HCT116 (cell line): ENCODE measurements at regions not wholly inside any gene's neighbourhood (a gene's known extent, or its start where the extent isn't known, plus 50 kb on each side); places are given as distances from the start of the nearest gene placed in this dataset.

ENCODE experiments used
- ATAC-seq: fragments of 200-7000 bp; cut with Tn5 transposase; 2 replicates; pipeline ENCODE4 v1.9.1; 2020; ENCODE audit warnings: mild to moderate bottlenecking, moderate library complexity
- BruUV-seq: library from RNA; stranded (reverse); fragments of 400-500 nt; replicated peaks from 2 replicates; lab custom pipeline; 2021; lab: Mats Ljungman, UMichigan
- CTCF ChIA-PET: fragments of 300-600 bp; sonication (Branson Sonifier 250); formaldehyde crosslinking; loops from one replicate; lab custom pipeline; 2021; ENCODE audit warnings: antibody characterized with exemption; lab: Charles Lee
- POLR2A ChIA-PET: fragments of 300-600, 350-600 bp; sonication (Branson Sonifier 250); formaldehyde crosslinking; loops from one replicate; lab custom pipeline; 2021; ENCODE audit warnings: antibody characterized with exemption; lab: Charles Lee
- RAD21 ChIA-PET, 2 experiments: fragments of 300-600 bp; sonication (Branson Sonifier 250); formaldehyde crosslinking; loops; one replicate each; lab custom pipeline; 2023; ENCODE audit warnings: low total read pairs in 2 of 2; ENCODE audit not compliant: uncharacterized antibody in 2 of 2, unreplicated experiment in 2 of 2, low non-redundant PET in 1 of 2; lab: Charles Lee
- DNase-seq: peaks from one replicate; pipeline ENCODE4 v3.0.0-alpha.2; 2010; ENCODE audit warnings: low read depth, low spot score
- H2AFZ ChIP-seq: fragments of 200-600 bp; shearing (Covaris generic), sonication (generic); 2 replicates; pipeline ENCODE4 v1.6.1; 2017; ENCODE audit warnings: low read depth, mixed run types, mixed read lengths, antibody characterized with exemption, low read length; ENCODE audit not compliant: poor library complexity, severe bottlenecking
- H3K27ac ChIP-seq: 2 replicates; pipeline ENCODE4 v1.5.1; 2012; ENCODE audit warnings: low read depth, low read length
- H3K27me3 ChIP-seq: fragments of 200-600 bp; sonication (generic); 2 replicates; pipeline ENCODE4 v1.6.1; 2016; ENCODE audit warnings: mixed run types, low read length, mixed read lengths; ENCODE audit not compliant: insufficient read depth
- H3K36me3 ChIP-seq, 2 experiments: fragments of 200-500 bp in 1 of 2; fragments of 200-600 bp in 1 of 2; sonication (Bioruptor generic) in 1 of 2; sonication (generic) in 1 of 2; 2 replicates each; pipeline versions ENCODE4 v1.5.1 to v1.6.1; 2014 to 2016; ENCODE audit warnings: low read length in 2 of 2, inconsistent platforms in 1 of 2, mixed read lengths in 1 of 2, mixed run types in 1 of 2; ENCODE audit not compliant: insufficient read depth in 2 of 2, control insufficient read depth in 1 of 2
- H3K4me1 ChIP-seq, 2 experiments: fragments of 200-600 bp in 1 of 2; sonication (generic) in 1 of 2; 2 replicates each; pipeline versions ENCODE4 v1.5.1 to v1.6.1; 2012 to 2017; ENCODE audit warnings: low read length in 2 of 2, inconsistent platforms in 1 of 2, mild to moderate bottlenecking in 1 of 2, mixed read lengths in 1 of 2, mixed run types in 1 of 2, moderate library complexity in 1 of 2; ENCODE audit not compliant: insufficient read depth in 2 of 2, control insufficient read depth in 1 of 2
- H3K4me2 ChIP-seq: fragments of 200-600 bp; sonication (generic); 2 replicates; pipeline ENCODE4 v1.6.1; 2017; ENCODE audit warnings: mixed run types, low read length, mixed read lengths
- H3K4me3 ChIP-seq, 2 experiments: fragments of 200-600 bp in 1 of 2; sonication (generic) in 1 of 2; replicated peaks in 1 of 2; 2 replicates each; pipeline ENCODE4 v1.5.1; 2011 to 2016; ENCODE audit warnings: low read length in 2 of 2, control low read depth in 1 of 2, low read depth in 1 of 2, mild to moderate bottlenecking in 1 of 2, mixed read lengths in 1 of 2, mixed run types in 1 of 2
- H3K79me2 ChIP-seq: fragments of 200-600 bp; sonication (generic); 2 replicates; pipeline ENCODE4 v1.6.1; 2017; ENCODE audit warnings: mild to moderate bottlenecking, mixed run types, low read length, moderate library complexity, mixed read lengths; ENCODE audit not compliant: insufficient read depth
- H3K9ac ChIP-seq: fragments of 200-600 bp; sonication (generic); 2 replicates; pipeline ENCODE4 v1.6.1; 2016; ENCODE audit warnings: low read length, mixed read lengths
- H3K9me2 ChIP-seq: fragments of 200-600 bp; sonication (generic), shearing (Covaris generic); 2 replicates; pipeline ENCODE4 v1.6.1; 2017; ENCODE audit warnings: mixed run types, mild to moderate bottlenecking, moderate library complexity; ENCODE audit not compliant: insufficient read depth
- H3K9me3 ChIP-seq, 2 experiments: fragments of 200-500 bp in 1 of 2; fragments of 200-600 bp in 1 of 2; sonication (Bioruptor generic) in 1 of 2; sonication (generic) in 1 of 2; 2 replicates each; pipeline ENCODE4 v1.6.1; 2014 to 2017; ENCODE audit warnings: low read length in 2 of 2, mixed read lengths in 2 of 2, inconsistent platforms in 1 of 2, low read depth in 1 of 2, mild to moderate bottlenecking in 1 of 2, mixed run types in 1 of 2, moderate library complexity in 1 of 2; ENCODE audit not compliant: control insufficient read depth in 1 of 2, insufficient read depth in 1 of 2
- H4K20me1 ChIP-seq: fragments of 200-600 bp; sonication (generic), shearing (Covaris generic); 2 replicates; pipeline ENCODE4 v1.6.1; 2017; ENCODE audit warnings: mixed run types, mild to moderate bottlenecking, moderate library complexity; ENCODE audit not compliant: insufficient read depth
- ATF3 ChIP-seq: IDR thresholded peaks from 2 replicates; pipeline ENCODE4 v1.6.1; 2012
- CBX3 ChIP-seq: IDR thresholded peaks from 2 replicates; pipeline ENCODE4 v1.6.1; 2012; ENCODE audit warnings: low read depth
- CEBPB ChIP-seq: IDR thresholded peaks from 2 replicates; pipeline ENCODE4 v1.6.1; 2012; ENCODE audit warnings: low read depth
- ELF1 ChIP-seq: IDR thresholded peaks from 2 replicates; pipeline ENCODE4 v1.6.1; 2012; ENCODE audit warnings: low read depth, borderline replicate concordance
- EZH2 ChIP-seq: fragments of 200-600 bp; sonication (generic); IDR thresholded peaks from 2 replicates; pipeline ENCODE4 v1.6.1; 2017; ENCODE audit warnings: antibody characterized with exemption, mixed run types
- EZH2phosphoT487 ChIP-seq: fragments of 200-600 bp; IDR thresholded peaks from 2 replicates; pipeline ENCODE4 v1.6.1; 2018; ENCODE audit warnings: antibody characterized with exemption, borderline replicate concordance
- JUND ChIP-seq: IDR thresholded peaks from 2 replicates; pipeline ENCODE4 v1.6.1; 2012
- MAX ChIP-seq: IDR thresholded peaks from 2 replicates; pipeline ENCODE4 v1.6.1; 2012
- POLR2A ChIP-seq: IDR thresholded peaks from 2 replicates; pipeline ENCODE4 v1.7.0; 2011; ENCODE audit warnings: borderline replicate concordance; ENCODE audit not compliant: insufficient read depth, insufficient read length; ENCODE audit errors: extremely low read depth
- POLR2AphosphoS5 ChIP-seq: IDR thresholded peaks from 2 replicates; pipeline ENCODE4 v1.6.1; 2011; ENCODE audit warnings: mild to moderate bottlenecking, low read depth, low read length, moderate library complexity
- REST ChIP-seq: IDR thresholded peaks from 2 replicates; pipeline ENCODE4 v1.6.1; 2012; ENCODE audit warnings: low read depth
- SIN3A ChIP-seq: IDR thresholded peaks from 2 replicates; pipeline ENCODE4 v1.6.1; 2012; ENCODE audit warnings: low read depth
- SP1 ChIP-seq: IDR thresholded peaks from 2 replicates; pipeline ENCODE4 v1.6.1; 2012; ENCODE audit warnings: low read depth
- YY1 ChIP-seq: IDR thresholded peaks from 2 replicates; pipeline ENCODE4 v1.6.1; 2011; ENCODE audit warnings: low read length, low read depth, moderate library complexity, mild to moderate bottlenecking; ENCODE audit not compliant: insufficient replicate concordance; ENCODE audit errors: extremely low read depth
- ZBTB33 ChIP-seq: IDR thresholded peaks from 2 replicates; pipeline ENCODE4 v1.6.1; 2011; ENCODE audit warnings: mild to moderate bottlenecking, low read length, moderate library complexity; ENCODE audit not compliant: insufficient replicate concordance; ENCODE audit errors: extremely low read depth
- ZNF274 ChIP-seq: fragments of 200-500 bp; sonication (Bioruptor generic); IDR thresholded peaks from 2 replicates; pipeline ENCODE4 v1.6.1; 2014; ENCODE audit warnings: mild to moderate bottlenecking, low read depth, low read length, inconsistent platforms
- intact Hi-C: fragments of 100-400 bp; cut with micrococcal nuclease; formaldehyde crosslinking; loops from 2 replicates; pipeline ENCODE4 v1.10.0; 2022

GRCh38 chr14:85471156-85471555 lies 58.8 kb upstream of the FLRT2 start (continued):
- TF ChIP-seq REST, result no peak

GRCh38 chr14:85471744-85472143 lies 58.2 kb upstream of the FLRT2 start:
- Histone ChIP-seq H3K9me3 (peaks cover 5 to 11% of the 10 kb centered on the region in 2 experiments; a peak in 2 of 4 replicates), H4K20me1 (no peaks in the 10 kb centered on the region), H3K9me2 (no peaks in the 10 kb centered on the region), H3K9ac (no peak overlapping the region), H2AFZ (no peak overlapping the region), H3K27ac (no peak overlapping the region), H3K36me3 (no peaks in the 10 kb centered on the region), H3K4me1 (no peaks in the 10 kb centered on the region), H3K27me3 (no peaks in the 10 kb centered on the region), H3K4me2 (no peak overlapping the region), H3K4me3 (no peak overlapping the region), H3K79me2 (no peaks in the 10 kb centered on the region)
- intact Hi-C loops, result no loop called here
- CTCF ChIA-PET, result no interaction called here
- BruUV-seq, result no TSS peak
- RAD21 ChIA-PET, result no interaction called here
- POLR2A ChIA-PET, result no interaction called here
- DNase-seq (no peak), ATAC-seq (no peak)
- no peak for TF ChIP-seq MAX
- no peak for TF ChIP-seq ZBTB33
- TF ChIP-seq POLR2AphosphoS5, result no peak
- no peak for TF ChIP-seq CEBPB
- TF ChIP-seq CBX3, result no peak
- TF ChIP-seq EZH2, result no peak
- TF ChIP-seq JUND, result no peak
- TF ChIP-seq ZNF274, result no peak
- no peak for TF ChIP-seq ATF3
- no peak for TF ChIP-seq YY1
- TF ChIP-seq REST, result no peak
- TF ChIP-seq POLR2A, result no peak
- TF ChIP-seq ELF1, result no peak
- no peak for TF ChIP-seq EZH2phosphoT487
- TF ChIP-seq SIN3A, result no peak
- no peak for TF ChIP-seq SP1
